NCI-H2227 (cell line): ENCODE measurements at regions not wholly inside any gene's neighbourhood (a gene's known extent, or its start where the extent isn't known, plus 50 kb on each side); places are given as distances from the start of the nearest gene placed in this dataset.
"Not testable (repeated sequence)": the region's sequence is repeated elsewhere in the genome, so short reads cannot be mapped to it uniquely, and the experiment has no call there.

Experiments
- DNase-seq: peaks from one replicate; lab custom pipeline; 2025; ENCODE audit not compliant: unreplicated experiment; lab: John Stamatoyannopoulos, UW

GRCh38 chr2:208607694-208608093, 201.1 kb downstream of the PTH2R start:
- no peak for DNase-seq

- no peak for DNase-seq
Measured at GRCh38 chr2:208608122-208608835, 201.7 kb downstream of the PTH2R start.

- no peak for DNase-seq
Measured at GRCh38 chr2:208609166-208609804, 202.7 kb downstream of the PTH2R start.

- not testable (repeated sequence) for DNase-seq
Measured at GRCh38 chr2:208615675-208616074, 209.1 kb downstream of the PTH2R start.

GRCh38 chr2:208618220-208618619, 211.6 kb downstream of the PTH2R start:
- DNase-seq = no peak

- DNase-seq = no peak
Measured at GRCh38 chr2:208619993-208620392, 213.4 kb downstream of the PTH2R start.

GRCh38 chr2:208620487-208620978, 213.9 kb downstream of the PTH2R start:
- DNase-seq = no peak

GRCh38 chr2:208627110-208627884, 220.7 kb downstream of the PTH2R start:
- DNase-seq = no peak

GRCh38 chr2:208627916-208628315, 221.3 kb downstream of the PTH2R start:
- no peak for DNase-seq

- DNase-seq = no peak
Measured at GRCh38 chr2:208638059-208638458, 231.5 kb downstream of the PTH2R start.

- DNase-seq = no peak
Measured at GRCh38 chr2:208642125-208642779, 235.7 kb downstream of the PTH2R start.

- no peak for DNase-seq
Measured at GRCh38 chr2:208643145-208643544, 236.6 kb downstream of the PTH2R start.

GRCh38 chr2:208645226-208645625, 238.6 kb downstream of the PTH2R start:
- DNase-seq = no peak

GRCh38 chr2:208648368-208648767, 241.8 kb downstream of the PTH2R start:
- no peak for DNase-seq

GRCh38 chr2:208653383-208653782, 246.8 kb downstream of the PTH2R start:
- no peak for DNase-seq

- DNase-seq = no peak
Measured at GRCh38 chr2:208654056-208654455, 247.5 kb downstream of the PTH2R start.

GRCh38 chr2:208657468-208657867, 250.9 kb downstream of the PTH2R start:
- DNase-seq = no peak

- no peak for DNase-seq
Measured at GRCh38 chr2:208669394-208669793, 262.8 kb downstream of the PTH2R start.

- DNase-seq = no peak
Measured at GRCh38 chr2:208671284-208671683, 264.7 kb downstream of the PTH2R start.

- no peak for DNase-seq
Measured at GRCh38 chr2:208671886-208672680, 265.5 kb downstream of the PTH2R start.
